Large intestine (tissue), 3 donors: ENCODE measurements at regions not wholly inside any gene's neighbourhood (a gene's known extent, or its start where the extent isn't known, plus 50 kb on each side); places are given as distances from the start of the nearest gene placed in this dataset.

Experiments
- DNase-seq, 2 donors: peaks; one replicate each; pipeline versions ENCODE4 v3.0.0 to v3.0.0-alpha.2; 2013
- H3K27ac ChIP-seq: one replicate; pipeline ENCODE4 v1.5.1; 2013; ENCODE audit warnings: low read length
- H3K27me3 ChIP-seq: 2 replicates; pipeline ENCODE4 v1.6.1; 2013; ENCODE audit warnings: low read length; ENCODE audit not compliant: control insufficient read depth, insufficient read depth
- H3K36me3 ChIP-seq: 2 replicates; pipeline ENCODE4 v1.6.1; 2013; ENCODE audit warnings: low read length; ENCODE audit not compliant: control insufficient read depth, insufficient read depth
- H3K4me1 ChIP-seq: one replicate; pipeline ENCODE4 v1.6.1; 2013; ENCODE audit warnings: low read length; ENCODE audit not compliant: control insufficient read depth, insufficient read depth
- H3K4me3 ChIP-seq: one replicate; pipeline ENCODE4 v1.5.1; 2013; ENCODE audit warnings: low read length
- H3K9me3 ChIP-seq: one replicate; pipeline ENCODE4 v1.6.1; 2013; ENCODE audit warnings: mild to moderate bottlenecking, low read depth, low read length, moderate library complexity; ENCODE audit not compliant: control insufficient read depth
- WGBS: methylation state at CpG from one replicate; pipeline ENCODE4 v1.1.5; 2013; ENCODE audit warnings: low lambda C conversion rate; ENCODE audit not compliant: insufficient coverage; 5-methylcytosine and 5-hydroxymethylcytosine counted together

GRCh38 chr4:32991663-32992062 is 2271.5 kb downstream of the PCDH7 start:
- no peak overlapping the region for H3K27ac ChIP-seq
- 100% methylated on average over 1 of the region's 1 CpG for WGBS
- H3K27me3 ChIP-seq = no peaks in the 10 kb centered on the region
- no peak overlapping the region for H3K4me3 ChIP-seq
- H3K36me3 ChIP-seq = no peaks in the 10 kb centered on the region
- peak in 1 of 2 donors; percentile 39 for DNase-seq
- H3K4me1 ChIP-seq = peaks cover 23% of the 10 kb centered on the region
- H3K9me3 ChIP-seq = no peaks in the 10 kb centered on the region

- Histone ChIP-seq H3K27ac (peak overlapping the region; percentile 81), H3K36me3 (no peaks in the 10 kb centered on the region), H3K9me3 (no peaks in the 10 kb centered on the region), H3K4me3 (no peak overlapping the region), H3K4me1 (peaks cover 26% of the 10 kb centered on the region), H3K27me3 (no peaks in the 10 kb centered on the region)
- DNase-seq = peak; percentile 72 to 91
- no CpG with 5 or more reads among the region's 3 CpGs for WGBS
Observed at GRCh38 chr4:32994981-32995881, 2275.1 kb downstream of the PCDH7 start.

GRCh38 chr4:33013282-33013681 is 2293.1 kb downstream of the PCDH7 start:
- Histone ChIP-seq H3K27ac (no peak overlapping the region), H3K4me1 (no peaks in the 10 kb centered on the region), H3K36me3 (no peaks in the 10 kb centered on the region), H3K9me3 (no peaks in the 10 kb centered on the region), H3K27me3 (no peaks in the 10 kb centered on the region), H3K4me3 (no peak overlapping the region)
- WGBS = 100% methylated on average over 2 of the region's 2 CpGs
- DNase-seq = no peak

- H3K4me1 ChIP-seq = no peaks in the 10 kb centered on the region
Observed at GRCh38 chr4:33025236-33025635, 2305.1 kb downstream of the PCDH7 start.

GRCh38 chr4:33029976-33030375 is 2309.8 kb downstream of the PCDH7 start:
- no peak for DNase-seq
- H3K27me3 ChIP-seq = no peaks in the 10 kb centered on the region
- H3K4me3 ChIP-seq = no peak overlapping the region
- no peaks in the 10 kb centered on the region for H3K4me1 ChIP-seq
- no peak overlapping the region for H3K27ac ChIP-seq
- no peaks in the 10 kb centered on the region for H3K9me3 ChIP-seq
- H3K36me3 ChIP-seq = no peaks in the 10 kb centered on the region

More at GRCh38 chr4:33025236-33025635, 2305.1 kb downstream of the PCDH7 start:
- Histone ChIP-seq H3K9me3 (no peaks in the 10 kb centered on the region), H3K27me3 (no peaks in the 10 kb centered on the region), H3K4me3 (no peak overlapping the region), H3K27ac (no peak overlapping the region), H3K36me3 (no peaks in the 10 kb centered on the region)
- DNase-seq = no peak
- WGBS = 100% methylated on average over 1 of the region's 2 CpGs

GRCh38 chr4:33031328-33031727 is 2311.2 kb downstream of the PCDH7 start:
- Histone ChIP-seq H3K27ac (no peak overlapping the region), H3K27me3 (no peaks in the 10 kb centered on the region), H3K9me3 (no peaks in the 10 kb centered on the region), H3K4me3 (no peak overlapping the region), H3K4me1 (no peaks in the 10 kb centered on the region), H3K36me3 (no peaks in the 10 kb centered on the region)
- DNase-seq = no peak

GRCh38 chr4:33037464-33037863 is 2317.3 kb downstream of the PCDH7 start:
- Histone ChIP-seq H3K9me3 (no peaks in the 10 kb centered on the region), H3K27ac (no peak overlapping the region), H3K36me3 (no peaks in the 10 kb centered on the region), H3K27me3 (no peaks in the 10 kb centered on the region), H3K4me3 (no peak overlapping the region), H3K4me1 (no peaks in the 10 kb centered on the region)
- DNase-seq = no peak
- WGBS = 100% methylated on average over 2 of the region's 5 CpGs

- Histone ChIP-seq H3K9me3 (no peaks in the 10 kb centered on the region), H3K36me3 (no peaks in the 10 kb centered on the region), H3K27ac (no peak overlapping the region), H3K4me1 (no peaks in the 10 kb centered on the region), H3K27me3 (no peaks in the 10 kb centered on the region), H3K4me3 (no peak overlapping the region)
- no peak for DNase-seq
- no CpG with 5 or more reads among the region's 1 CpG for WGBS
Observed at GRCh38 chr4:33045334-33045733, 2325.2 kb downstream of the PCDH7 start.

- Histone ChIP-seq H3K4me3 (no peak overlapping the region), H3K4me1 (no peaks in the 10 kb centered on the region), H3K27me3 (no peaks in the 10 kb centered on the region), H3K36me3 (no peaks in the 10 kb centered on the region), H3K27ac (no peak overlapping the region), H3K9me3 (no peaks in the 10 kb centered on the region)
- 100% methylated on average over 2 of the region's 5 CpGs for WGBS
- DNase-seq = no peak
Observed at GRCh38 chr4:33052241-33052640, 2332.1 kb downstream of the PCDH7 start.

- Histone ChIP-seq H3K27ac (no peak overlapping the region), H3K9me3 (no peaks in the 10 kb centered on the region), H3K4me3 (no peak overlapping the region), H3K4me1 (no peaks in the 10 kb centered on the region), H3K36me3 (no peaks in the 10 kb centered on the region), H3K27me3 (no peaks in the 10 kb centered on the region)
- DNase-seq = no peak
Observed at GRCh38 chr4:33054161-33054560, 2334.0 kb downstream of the PCDH7 start.

GRCh38 chr4:33054656-33055196 is 2334.6 kb downstream of the PCDH7 start:
- H3K27me3 ChIP-seq = no peaks in the 10 kb centered on the region
- no peaks in the 10 kb centered on the region for H3K36me3 ChIP-seq
- H3K9me3 ChIP-seq = no peaks in the 10 kb centered on the region
- no peak for DNase-seq
- H3K27ac ChIP-seq = no peak overlapping the region
- no peak overlapping the region for H3K4me3 ChIP-seq
- H3K4me1 ChIP-seq = no peaks in the 10 kb centered on the region
- 100% methylated on average over 2 of the region's 3 CpGs for WGBS
